ENCODE measurements at regions not wholly inside any gene's neighbourhood (a gene's known extent, or its start where the extent isn't known, plus 50 kb on each side); places are given as distances from the start of the nearest gene placed in this dataset.

DNA sequence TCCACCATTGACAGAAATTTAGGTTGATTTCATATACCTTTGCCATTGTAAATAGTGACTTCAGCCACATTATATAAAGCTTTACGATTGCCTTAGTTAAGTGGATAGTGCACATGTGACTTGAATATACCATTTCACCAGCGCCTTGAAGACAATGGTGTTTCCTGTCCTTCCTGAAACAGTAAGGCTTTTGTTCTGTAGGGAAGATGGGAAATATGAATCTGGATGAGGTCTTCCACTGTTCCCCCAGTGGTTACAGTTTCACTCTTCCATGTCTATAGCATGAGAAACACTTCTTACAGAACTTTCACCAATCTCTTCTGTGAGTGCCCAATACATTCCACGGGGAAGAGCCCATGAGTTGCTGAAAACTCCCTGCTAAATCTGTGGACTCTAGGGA lies 240.5 kb downstream of the TRIB2 start:
- no peak for TF ChIP-seq CTCF (IDR thresholded peaks at IDR 0.05)
- TF ChIP-seq POLR2A (IDR thresholded peaks at IDR 0.05): no peak
- TF ChIP-seq EP300 (IDR thresholded peaks at IDR 0.05): no peak
- no peak for TF ChIP-seq POLR2AphosphoS5 (IDR thresholded peaks at IDR 0.05)

Measured in suprapubic skin (tissue), 4 donors.